ENCODE measurements at regions not wholly inside any gene's neighbourhood (a gene's known extent, or its start where the extent isn't known, plus 50 kb on each side); places are given as distances from the start of the nearest gene placed in this dataset.

DNA sequence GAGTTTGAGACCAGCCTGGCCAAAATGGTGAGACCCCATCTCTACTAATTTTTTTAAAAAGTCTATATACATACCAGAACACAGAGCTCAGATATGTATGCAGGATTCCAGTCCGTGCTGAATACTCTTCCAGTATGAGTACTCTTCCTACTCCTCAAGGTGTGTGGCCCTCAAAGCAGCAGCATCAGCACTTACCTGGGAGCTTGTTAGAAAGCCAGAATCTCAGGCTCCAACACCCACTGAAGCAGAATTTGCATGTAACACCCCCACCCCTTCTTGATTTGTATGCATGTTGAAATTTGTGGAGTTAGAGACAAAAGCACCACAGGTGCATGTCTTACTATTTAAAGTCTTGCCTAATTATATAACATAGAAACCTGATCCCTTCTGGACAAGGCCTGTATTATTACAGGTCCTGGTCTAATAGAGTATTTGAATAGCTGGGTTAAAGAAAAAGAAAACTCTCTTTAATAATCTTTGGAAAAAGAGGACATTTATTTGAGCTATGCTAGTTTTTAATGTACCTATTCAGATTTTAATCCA lies 50.3 kb upstream of the NFE2L2 start:
- TF ChIP-seq ZNF24 (tag by site-specific recombination; IDR thresholded peaks at IDR 0.05): no peak
- TF ChIP-seq, protein P1, sequence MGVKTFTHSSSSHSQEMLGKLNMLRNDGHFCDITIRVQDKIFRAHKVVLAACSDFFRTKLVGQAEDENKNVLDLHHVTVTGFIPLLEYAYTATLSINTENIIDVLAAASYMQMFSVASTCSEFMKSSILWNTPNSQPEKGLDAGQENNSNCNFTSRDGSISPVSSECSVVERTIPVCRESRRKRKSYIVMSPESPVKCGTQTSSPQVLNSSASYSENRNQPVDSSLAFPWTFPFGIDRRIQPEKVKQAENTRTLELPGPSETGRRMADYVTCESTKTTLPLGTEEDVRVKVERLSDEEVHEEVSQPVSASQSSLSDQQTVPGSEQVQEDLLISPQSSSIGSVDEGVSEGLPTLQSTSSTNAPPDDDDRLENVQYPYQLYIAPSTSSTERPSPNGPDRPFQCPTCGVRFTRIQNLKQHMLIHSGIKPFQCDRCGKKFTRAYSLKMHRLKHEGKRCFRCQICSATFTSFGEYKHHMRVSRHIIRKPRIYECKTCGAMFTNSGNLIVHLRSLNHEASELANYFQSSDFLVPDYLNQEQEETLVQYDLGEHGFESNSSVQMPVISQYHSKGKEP (tag by site-specific recombination; IDR thresholded peaks at IDR 0.05): no peak
- TF ChIP-seq, protein P2, sequence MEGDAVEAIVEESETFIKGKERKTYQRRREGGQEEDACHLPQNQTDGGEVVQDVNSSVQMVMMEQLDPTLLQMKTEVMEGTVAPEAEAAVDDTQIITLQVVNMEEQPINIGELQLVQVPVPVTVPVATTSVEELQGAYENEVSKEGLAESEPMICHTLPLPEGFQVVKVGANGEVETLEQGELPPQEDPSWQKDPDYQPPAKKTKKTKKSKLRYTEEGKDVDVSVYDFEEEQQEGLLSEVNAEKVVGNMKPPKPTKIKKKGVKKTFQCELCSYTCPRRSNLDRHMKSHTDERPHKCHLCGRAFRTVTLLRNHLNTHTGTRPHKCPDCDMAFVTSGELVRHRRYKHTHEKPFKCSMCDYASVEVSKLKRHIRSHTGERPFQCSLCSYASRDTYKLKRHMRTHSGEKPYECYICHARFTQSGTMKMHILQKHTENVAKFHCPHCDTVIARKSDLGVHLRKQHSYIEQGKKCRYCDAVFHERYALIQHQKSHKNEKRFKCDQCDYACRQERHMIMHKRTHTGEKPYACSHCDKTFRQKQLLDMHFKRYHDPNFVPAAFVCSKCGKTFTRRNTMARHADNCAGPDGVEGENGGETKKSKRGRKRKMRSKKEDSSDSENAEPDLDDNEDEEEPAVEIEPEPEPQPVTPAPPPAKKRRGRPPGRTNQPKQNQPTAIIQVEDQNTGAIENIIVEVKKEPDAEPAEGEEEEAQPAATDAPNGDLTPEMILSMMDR (tag by site-specific recombination; IDR thresholded peaks at IDR 0.05): no peak
- no peak for TF ChIP-seq RBAK (tag by site-specific recombination; IDR thresholded peaks at IDR 0.05)
- TF ChIP-seq, protein P3, sequence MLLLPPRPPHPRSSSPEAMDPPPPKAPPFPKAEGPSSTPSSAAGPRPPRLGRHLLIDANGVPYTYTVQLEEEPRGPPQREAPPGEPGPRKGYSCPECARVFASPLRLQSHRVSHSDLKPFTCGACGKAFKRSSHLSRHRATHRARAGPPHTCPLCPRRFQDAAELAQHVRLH (tag by site-specific recombination; IDR thresholded peaks at IDR 0.05): no peak
- TF ChIP-seq ZNF600 (tag by site-specific recombination; IDR thresholded peaks at IDR 0.05): no peak
- TF ChIP-seq HOXC10 (CRISPR knock-in tag; IDR thresholded peaks at IDR 0.05): no peak
- TF ChIP-seq, protein P4, sequence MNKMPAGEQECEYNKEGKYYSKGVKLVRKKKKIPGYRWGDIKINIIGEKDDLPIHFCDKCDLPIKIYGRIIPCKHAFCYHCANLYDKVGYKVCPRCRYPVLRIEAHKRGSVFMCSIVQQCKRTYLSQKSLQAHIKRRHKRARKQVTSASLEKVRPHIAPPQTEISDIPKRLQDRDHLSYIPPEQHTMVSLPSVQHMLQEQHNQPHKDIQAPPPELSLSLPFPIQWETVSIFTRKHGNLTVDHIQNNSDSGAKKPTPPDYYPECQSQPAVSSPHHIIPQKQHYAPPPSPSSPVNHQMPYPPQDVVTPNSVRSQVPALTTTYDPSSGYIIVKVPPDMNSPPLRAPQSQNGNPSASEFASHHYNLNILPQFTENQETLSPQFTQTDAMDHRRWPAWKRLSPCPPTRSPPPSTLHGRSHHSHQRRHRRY (tag by site-specific recombination; IDR thresholded peaks at IDR 0.05): no peak
- TF ChIP-seq ZSCAN30 (tag by site-specific recombination; IDR thresholded peaks at IDR 0.05): no peak
- TF ChIP-seq KLF16 (tag by site-specific recombination; IDR thresholded peaks at IDR 0.05): no peak
- TF ChIP-seq, protein P5, sequence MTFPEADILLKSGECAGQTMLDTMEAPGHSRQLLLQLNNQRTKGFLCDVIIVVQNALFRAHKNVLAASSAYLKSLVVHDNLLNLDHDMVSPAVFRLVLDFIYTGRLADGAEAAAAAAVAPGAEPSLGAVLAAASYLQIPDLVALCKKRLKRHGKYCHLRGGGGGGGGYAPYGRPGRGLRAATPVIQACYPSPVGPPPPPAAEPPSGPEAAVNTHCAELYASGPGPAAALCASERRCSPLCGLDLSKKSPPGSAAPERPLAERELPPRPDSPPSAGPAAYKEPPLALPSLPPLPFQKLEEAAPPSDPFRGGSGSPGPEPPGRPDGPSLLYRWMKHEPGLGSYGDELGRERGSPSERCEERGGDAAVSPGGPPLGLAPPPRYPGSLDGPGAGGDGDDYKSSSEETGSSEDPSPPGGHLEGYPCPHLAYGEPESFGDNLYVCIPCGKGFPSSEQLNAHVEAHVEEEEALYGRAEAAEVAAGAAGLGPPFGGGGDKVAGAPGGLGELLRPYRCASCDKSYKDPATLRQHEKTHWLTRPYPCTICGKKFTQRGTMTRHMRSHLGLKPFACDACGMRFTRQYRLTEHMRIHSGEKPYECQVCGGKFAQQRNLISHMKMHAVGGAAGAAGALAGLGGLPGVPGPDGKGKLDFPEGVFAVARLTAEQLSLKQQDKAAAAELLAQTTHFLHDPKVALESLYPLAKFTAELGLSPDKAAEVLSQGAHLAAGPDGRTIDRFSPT (tag by site-specific recombination; IDR thresholded peaks at IDR 0.05): no peak
- no peak for TF ChIP-seq HOXD13 (CRISPR knock-in tag; IDR thresholded peaks at IDR 0.05; ENCODE audit: borderline replicate concordance)
- no peak for TF ChIP-seq ZNF394 (tag by site-specific recombination; IDR thresholded peaks at IDR 0.05; ENCODE audit: borderline replicate concordance)
- no peak for TF ChIP-seq ZFP37 (tag by site-specific recombination; IDR thresholded peaks at IDR 0.05)
- TF ChIP-seq ZFP41 (tag by site-specific recombination; IDR thresholded peaks at IDR 0.05; ENCODE audit: borderline replicate concordance): no peak
- TF ChIP-seq, protein P6, sequence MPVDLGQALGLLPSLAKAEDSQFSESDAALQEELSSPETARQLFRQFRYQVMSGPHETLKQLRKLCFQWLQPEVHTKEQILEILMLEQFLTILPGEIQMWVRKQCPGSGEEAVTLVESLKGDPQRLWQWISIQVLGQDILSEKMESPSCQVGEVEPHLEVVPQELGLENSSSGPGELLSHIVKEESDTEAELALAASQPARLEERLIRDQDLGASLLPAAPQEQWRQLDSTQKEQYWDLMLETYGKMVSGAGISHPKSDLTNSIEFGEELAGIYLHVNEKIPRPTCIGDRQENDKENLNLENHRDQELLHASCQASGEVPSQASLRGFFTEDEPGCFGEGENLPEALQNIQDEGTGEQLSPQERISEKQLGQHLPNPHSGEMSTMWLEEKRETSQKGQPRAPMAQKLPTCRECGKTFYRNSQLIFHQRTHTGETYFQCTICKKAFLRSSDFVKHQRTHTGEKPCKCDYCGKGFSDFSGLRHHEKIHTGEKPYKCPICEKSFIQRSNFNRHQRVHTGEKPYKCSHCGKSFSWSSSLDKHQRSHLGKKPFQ (tag by site-specific recombination; IDR thresholded peaks at IDR 0.05): no peak
- TF ChIP-seq, protein P7, sequence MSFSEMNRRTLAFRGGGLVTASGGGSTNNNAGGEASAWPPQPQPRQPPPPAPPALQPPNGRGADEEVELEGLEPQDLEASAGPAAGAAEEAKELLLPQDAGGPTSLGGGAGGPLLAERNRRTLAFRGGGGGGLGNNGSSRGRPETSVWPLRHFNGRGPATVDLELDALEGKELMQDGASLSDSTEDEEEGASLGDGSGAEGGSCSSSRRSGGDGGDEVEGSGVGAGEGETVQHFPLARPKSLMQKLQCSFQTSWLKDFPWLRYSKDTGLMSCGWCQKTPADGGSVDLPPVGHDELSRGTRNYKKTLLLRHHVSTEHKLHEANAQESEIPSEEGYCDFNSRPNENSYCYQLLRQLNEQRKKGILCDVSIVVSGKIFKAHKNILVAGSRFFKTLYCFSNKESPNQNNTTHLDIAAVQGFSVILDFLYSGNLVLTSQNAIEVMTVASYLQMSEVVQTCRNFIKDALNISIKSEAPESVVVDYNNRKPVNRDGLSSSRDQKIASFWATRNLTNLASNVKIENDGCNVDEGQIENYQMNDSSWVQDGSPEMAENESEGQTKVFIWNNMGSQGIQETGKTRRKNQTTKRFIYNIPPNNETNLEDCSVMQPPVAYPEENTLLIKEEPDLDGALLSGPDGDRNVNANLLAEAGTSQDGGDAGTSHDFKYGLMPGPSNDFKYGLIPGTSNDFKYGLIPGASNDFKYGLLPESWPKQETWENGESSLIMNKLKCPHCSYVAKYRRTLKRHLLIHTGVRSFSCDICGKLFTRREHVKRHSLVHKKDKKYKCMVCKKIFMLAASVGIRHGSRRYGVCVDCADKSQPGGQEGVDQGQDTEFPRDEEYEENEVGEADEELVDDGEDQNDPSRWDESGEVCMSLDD (tag by site-specific recombination; IDR thresholded peaks at IDR 0.05): no peak
- no peak overlapping the region for H3K27ac ChIP-seq (ENCODE audit: extremely low read depth, low read depth, low read length)
- POLR2A ChIA-PET: interaction anchor here (0.5 kb wide), 1 partner anchor 320 kb away, joined by 4 read pairs; no protein-coding TSS in a partner anchor
- no peak overlapping the region for H3K4me3 ChIP-seq (ENCODE audit: low read depth, low read length)
- H3K4me1 ChIP-seq (ENCODE audit: control insufficient read depth, insufficient read depth, low read length): peaks cover 8% of the 10 kb centered on the region
- H3K9me3 ChIP-seq (ENCODE audit: control insufficient read depth, insufficient read depth, low read depth, low read length): no peaks in the 10 kb centered on the region
- CTCF ChIA-PET: interaction anchor here (0.6 to 2.6 kb wide), 8 partner anchors 21 to 1625 kb away, joined by 3 to 10 read pairs (median 3); partner anchors contain the start of gene NFE2L2
- H3K36me3 ChIP-seq (ENCODE audit: control insufficient read depth in 2 of 2, insufficient read depth in 1 of 2, low read length in 2 of 2): no peaks in the 10 kb centered on the region
